Fibroblast of mammary gland (primary cell): ENCODE measurements at regions not wholly inside any gene's neighbourhood (a gene's known extent, or its start where the extent isn't known, plus 50 kb on each side); places are given as distances from the start of the nearest gene placed in this dataset.

ENCODE experiments used
- DNase-seq: peaks from one replicate; pipeline ENCODE4 v3.0.0-alpha.2; 2010; ENCODE audit warnings: low read depth
- H3K4me3 ChIP-seq: 2 replicates; pipeline ENCODE4 v1.5.1; 2011; ENCODE audit warnings: low read depth, mild to moderate bottlenecking, low read length, moderate library complexity; ENCODE audit not compliant: control insufficient read depth
- CTCF ChIP-seq: conservative IDR thresholded peaks from 2 replicates; pipeline ENCODE4 v1.5.1; 2011; ENCODE audit warnings: low read depth, low read length, inconsistent platforms; ENCODE audit not compliant: control insufficient read depth, insufficient read depth

- TF ChIP-seq CTCF, result no peak
- no peak overlapping the region for H3K4me3 ChIP-seq
- peak; percentile 28 for DNase-seq
These were observed 62.6 kb upstream of the ASAP2 start for GRCh38 chr2:9144046-9144445.

- no peak overlapping the region for H3K4me3 ChIP-seq
- TF ChIP-seq CTCF, result no peak
- no peak for DNase-seq
These were observed 63.3 kb upstream of the ASAP2 start for GRCh38 chr2:9143264-9143815.

DNA sequence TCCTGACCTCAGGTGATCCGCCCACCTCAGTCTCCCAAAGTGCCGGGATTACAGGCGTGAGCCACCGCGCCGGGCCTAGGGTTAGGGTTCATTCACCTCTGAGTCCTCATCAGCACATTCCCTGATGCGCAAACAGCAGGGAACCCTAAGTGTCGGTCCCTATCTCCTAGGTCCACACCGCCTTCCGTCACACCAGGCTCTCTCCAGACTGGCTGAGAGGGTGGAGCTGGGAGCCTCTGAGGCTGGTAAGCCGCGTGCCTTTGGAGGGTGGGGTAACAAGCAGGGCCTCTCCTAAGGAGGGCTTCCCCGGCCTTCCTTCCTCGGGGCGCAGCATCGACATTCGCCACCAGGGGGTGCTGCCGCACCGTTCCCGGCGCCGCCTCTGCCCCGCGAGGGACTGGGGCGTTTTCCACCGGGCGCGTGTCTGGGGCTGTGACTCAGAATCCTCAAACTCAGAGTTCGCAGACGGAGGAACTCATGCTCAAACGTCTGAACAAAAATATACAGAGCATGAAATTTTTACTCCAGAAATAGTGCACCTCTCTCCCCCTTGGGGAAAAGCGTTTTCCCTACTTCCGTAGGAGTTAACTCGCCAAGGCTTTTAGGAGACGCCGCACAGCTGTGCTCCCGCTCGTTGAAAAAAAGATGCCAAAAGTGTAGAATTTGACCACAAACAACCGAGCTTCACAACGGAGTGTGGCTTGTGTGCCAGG, 63.9 kb upstream of the ASAP2 start:
- no peak overlapping the region for H3K4me3 ChIP-seq
- peak; percentile 90 for TF ChIP-seq CTCF
- peak; percentile 88 for DNase-seq

DNA sequence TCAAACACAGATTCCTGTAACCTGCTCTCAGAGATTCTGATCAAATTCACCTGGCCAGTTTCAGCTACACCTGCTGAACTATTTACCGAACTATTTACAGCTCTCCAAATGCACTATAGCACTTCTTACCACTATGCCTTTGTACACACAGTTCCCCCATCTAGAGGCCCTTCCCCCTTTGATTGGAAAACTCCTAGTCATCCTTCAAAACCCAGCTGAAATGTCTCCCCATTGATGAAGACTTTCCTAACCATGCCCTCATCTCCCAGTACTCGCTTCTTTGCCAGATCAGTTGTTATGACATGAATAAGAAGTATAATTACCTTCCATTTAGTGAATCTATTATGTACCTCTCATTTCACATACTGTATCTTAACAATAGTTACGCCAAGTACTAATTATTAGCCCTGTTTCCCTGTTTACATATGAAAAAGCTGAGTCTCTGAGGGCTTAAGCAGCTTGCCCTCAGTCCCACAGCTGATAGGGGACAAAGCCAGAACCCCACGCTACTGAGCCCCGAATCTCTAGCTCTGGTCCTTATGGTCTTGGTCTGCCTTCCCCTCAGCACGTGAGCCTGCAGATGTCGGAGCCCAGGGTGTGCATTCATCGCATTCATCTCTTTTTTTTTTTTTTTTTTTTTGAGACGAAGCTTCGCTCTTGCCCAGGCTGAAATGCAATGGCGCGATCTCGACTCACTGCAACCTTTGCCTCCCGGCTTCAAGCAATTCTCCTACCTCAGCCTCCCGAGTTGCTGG, 64.7 kb upstream of the ASAP2 start:
- no peak for DNase-seq

DNA sequence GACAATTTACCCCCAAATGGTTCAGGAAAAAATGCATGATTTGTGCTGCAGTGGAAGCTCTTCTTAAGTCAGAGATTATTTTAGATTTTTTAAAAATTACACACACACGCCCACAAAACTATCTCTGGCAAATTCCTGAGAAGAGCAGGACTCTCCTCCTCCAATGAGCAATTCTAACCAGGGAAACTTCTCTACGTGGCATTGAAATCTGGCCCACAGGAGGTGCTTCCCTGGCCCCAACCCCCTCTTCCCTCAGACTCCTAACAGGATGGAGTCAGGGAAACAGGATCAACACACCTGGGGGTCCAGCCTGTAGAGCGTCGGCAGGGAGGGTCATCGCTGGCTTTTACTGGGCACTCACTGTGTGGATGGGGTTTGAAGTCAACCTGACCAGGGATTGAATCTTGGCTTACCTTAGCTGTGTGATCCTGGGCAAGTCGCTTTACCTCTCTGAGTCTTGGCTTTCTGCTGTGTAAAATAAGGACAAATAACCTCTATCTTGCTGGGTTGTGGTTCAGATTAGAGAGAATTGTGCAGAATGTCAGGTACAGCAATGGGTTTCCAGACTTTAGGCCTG, 65.4 kb upstream of the ASAP2 start:
- no peak for DNase-seq
- TF ChIP-seq CTCF, result no peak
- no peak overlapping the region for H3K4me3 ChIP-seq

More for the DNA sequence above, 64.7 kb upstream of the ASAP2 start:
- no peak overlapping the region for H3K4me3 ChIP-seq
- TF ChIP-seq CTCF, result no peak

- no peak for TF ChIP-seq CTCF
- no peak for DNase-seq
- no peak overlapping the region for H3K4me3 ChIP-seq
These were observed 66.0 kb upstream of the ASAP2 start for GRCh38 chr2:9140645-9141044.
